ENCODE measurements at regions not wholly inside any gene's neighbourhood (a gene's known extent, or its start where the extent isn't known, plus 50 kb on each side); places are given as distances from the start of the nearest gene placed in this dataset.
A peak's percentile ranks its signal among the peaks of the same experiment; 100 is the strongest.

- DNase-seq = no peak
These were observed 259.2 kb downstream of the CBLN1 start for GRCh38 chr16:49022351-49022963.

GRCh38 chr16:49021136-49021535, 260.5 kb downstream of the CBLN1 start:
- no peak for DNase-seq

- DNase-seq = no peak
These were observed 261.2 kb downstream of the CBLN1 start for GRCh38 chr16:49020436-49020835.

GRCh38 chr16:49019831-49020230, 261.8 kb downstream of the CBLN1 start:
- peak; percentile 81 for DNase-seq

GRCh38 chr16:49019081-49019633, 262.5 kb downstream of the CBLN1 start:
- peak; percentile 93 for DNase-seq

- no peak for DNase-seq
These were observed 263.2 kb downstream of the CBLN1 start for GRCh38 chr16:49018259-49018931.

- no peak for DNase-seq
These were observed 264.1 kb downstream of the CBLN1 start for GRCh38 chr16:49017501-49017900.

- DNase-seq = no peak
These were observed 265.2 kb downstream of the CBLN1 start for GRCh38 chr16:49016461-49016860.

GRCh38 chr16:49015225-49015592, 266.4 kb downstream of the CBLN1 start:
- DNase-seq = peak; percentile 79

- no peak for DNase-seq
These were observed 267.1 kb downstream of the CBLN1 start for GRCh38 chr16:49014277-49015224.

- DNase-seq = no peak
These were observed 267.9 kb downstream of the CBLN1 start for GRCh38 chr16:49013727-49014080.

GRCh38 chr16:49012961-49013726, 268.5 kb downstream of the CBLN1 start:
- peak; percentile 87 for DNase-seq

GRCh38 chr16:49011901-49012300, 269.7 kb downstream of the CBLN1 start:
- no peak for DNase-seq

GRCh38 chr16:49010879-49011278, 270.8 kb downstream of the CBLN1 start:
- no peak for DNase-seq

GRCh38 chr16:49010396-49010795, 271.2 kb downstream of the CBLN1 start:
- no peak for DNase-seq

- DNase-seq = no peak
These were observed 272.4 kb downstream of the CBLN1 start for GRCh38 chr16:49009204-49009603.

GRCh38 chr16:49003992-49004391, 277.6 kb downstream of the CBLN1 start:
- no peak for DNase-seq

- no peak for DNase-seq
These were observed 278.6 kb downstream of the CBLN1 start for GRCh38 chr16:49003022-49003421.

GRCh38 chr16:49000594-49000993, 281.0 kb downstream of the CBLN1 start:
- DNase-seq = peak; percentile 43

- DNase-seq = no peak
These were observed 282.1 kb downstream of the CBLN1 start for GRCh38 chr16:48999508-48999907.

GRCh38 chr16:48999044-48999443, 282.6 kb downstream of the CBLN1 start:
- no peak for DNase-seq

- DNase-seq = no peak
These were observed 283.7 kb downstream of the CBLN1 start for GRCh38 chr16:48997946-48998345.
